Activated T-cell treated with anti-CD3 and anti-CD28 coated beads for 48 hours (primary cell): ENCODE measurements at regions not wholly inside any gene's neighbourhood (a gene's known extent, or its start where the extent isn't known, plus 50 kb on each side); places are given as distances from the start of the nearest gene placed in this dataset.

Experiments
- DNase-seq: peaks from one replicate; pipeline ENCODE4 v3.0.0-alpha.2; 2020; ENCODE audit warnings: low read depth

DNA sequence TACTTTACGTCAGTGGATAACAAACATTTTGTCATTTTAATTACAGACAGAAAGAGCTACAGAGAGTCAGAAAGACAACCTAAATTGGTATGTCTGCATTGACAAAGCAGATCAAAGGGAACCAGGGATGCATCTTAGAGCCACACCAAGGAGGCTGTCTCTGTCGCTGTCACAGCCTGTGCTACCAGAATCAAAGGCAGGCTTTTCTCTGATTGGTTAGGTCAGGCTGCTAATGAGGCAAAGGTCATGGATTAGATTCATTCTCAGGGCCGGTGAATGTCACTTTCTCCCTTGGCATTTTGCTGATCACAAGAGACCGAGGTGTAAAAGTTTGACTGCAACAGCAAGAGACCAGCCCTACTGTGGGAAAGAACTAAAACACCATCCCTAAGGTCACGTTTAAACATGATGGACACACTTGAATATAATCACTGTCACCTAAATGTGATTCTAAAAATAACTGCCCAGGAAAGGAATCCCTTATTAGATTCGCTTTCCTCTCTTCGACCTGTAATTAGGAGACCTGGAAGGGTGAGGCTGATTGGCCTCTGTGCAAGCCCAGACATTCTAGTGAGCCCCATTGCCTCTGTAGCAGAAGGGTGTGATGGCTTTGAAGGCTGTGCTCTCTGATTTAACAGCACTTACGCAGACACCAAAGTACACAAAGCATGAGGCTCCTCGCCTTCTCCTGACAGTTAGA, 314.4 kb upstream of the NBEA start:
- DNase-seq, result no peak

DNA sequence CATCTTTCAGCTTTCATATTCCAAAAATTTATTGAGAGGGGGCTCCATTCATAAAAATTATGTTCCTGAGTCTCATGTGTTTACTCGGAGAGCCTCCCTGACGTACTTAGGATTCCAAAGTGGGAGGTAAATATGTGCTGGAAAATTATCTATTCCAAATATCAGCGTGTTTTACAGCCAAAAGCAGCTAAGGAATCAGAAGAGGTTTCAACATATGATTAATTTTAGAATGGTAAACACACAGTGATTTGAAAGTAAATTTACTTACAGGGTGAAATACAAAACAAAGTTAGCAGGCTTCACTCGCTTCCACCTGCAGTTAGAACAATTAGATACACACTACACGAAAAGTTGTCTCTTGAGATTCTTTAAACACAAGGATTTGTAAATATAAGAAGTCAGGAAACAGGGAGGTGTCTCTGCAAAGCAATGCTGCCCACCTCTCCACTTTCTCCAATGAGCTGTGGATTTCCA, 313.8 kb upstream of the NBEA start:
- no peak for DNase-seq

DNA sequence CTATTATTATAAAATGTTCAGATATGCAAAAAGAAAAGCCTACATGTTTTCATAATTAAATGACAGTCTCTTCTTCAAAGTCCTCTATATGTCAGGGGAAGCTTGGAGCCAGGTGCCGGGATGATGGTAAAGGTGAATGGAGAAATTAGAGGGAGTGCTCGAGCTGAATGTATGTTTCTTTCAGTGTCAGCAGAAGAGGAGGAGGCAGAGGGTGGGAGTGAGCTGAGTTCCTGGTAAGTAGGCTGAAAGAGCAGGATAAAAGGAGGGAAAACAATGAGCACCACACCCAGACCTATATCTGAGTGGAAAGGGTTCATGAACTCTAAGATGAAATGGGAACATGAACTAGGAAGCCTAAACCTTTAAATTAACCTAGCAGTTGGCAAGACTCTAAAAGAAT, 307.6 kb upstream of the NBEA start:
- DNase-seq, result no peak

DNA sequence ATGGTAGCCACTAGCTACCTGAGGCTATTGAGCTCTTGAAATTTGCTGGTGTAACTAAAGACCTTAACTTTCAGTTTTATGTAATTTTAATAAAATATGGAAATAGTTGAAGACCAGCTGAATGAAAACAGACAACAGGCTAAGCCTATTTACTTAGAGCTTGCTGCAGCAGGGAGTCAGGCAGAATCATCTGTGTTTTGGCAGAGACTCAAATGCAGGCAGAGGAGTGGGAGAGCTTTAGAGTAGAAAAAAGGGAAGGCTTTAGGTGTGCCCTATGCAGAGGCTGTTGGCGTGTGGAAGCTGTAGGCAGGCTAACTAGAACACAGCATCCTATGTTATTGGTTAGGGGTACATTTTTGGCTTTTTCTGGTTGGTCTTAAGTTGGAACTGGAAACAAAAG, 304.9 kb upstream of the NBEA start:
- no peak for DNase-seq

DNA sequence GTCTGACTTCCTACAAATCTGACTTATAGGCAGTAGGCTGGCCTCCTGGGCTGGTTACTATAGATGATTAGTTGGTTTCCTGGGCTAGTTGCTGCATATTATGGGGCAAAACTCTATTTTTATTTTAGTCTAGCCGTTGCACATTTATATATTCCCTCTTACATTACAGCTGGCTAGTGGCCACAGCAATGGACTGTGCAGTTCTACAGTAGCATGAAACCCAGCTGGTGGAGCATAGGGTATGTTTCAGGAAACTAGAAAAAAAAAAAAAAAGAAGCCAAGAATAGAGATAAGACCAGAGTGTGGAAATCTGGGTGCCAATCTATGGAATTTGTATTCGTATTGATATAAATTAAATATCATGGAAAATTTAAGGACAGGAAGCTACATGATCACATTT, 304.4 kb upstream of the NBEA start:
- DNase-seq, result no peak

DNA sequence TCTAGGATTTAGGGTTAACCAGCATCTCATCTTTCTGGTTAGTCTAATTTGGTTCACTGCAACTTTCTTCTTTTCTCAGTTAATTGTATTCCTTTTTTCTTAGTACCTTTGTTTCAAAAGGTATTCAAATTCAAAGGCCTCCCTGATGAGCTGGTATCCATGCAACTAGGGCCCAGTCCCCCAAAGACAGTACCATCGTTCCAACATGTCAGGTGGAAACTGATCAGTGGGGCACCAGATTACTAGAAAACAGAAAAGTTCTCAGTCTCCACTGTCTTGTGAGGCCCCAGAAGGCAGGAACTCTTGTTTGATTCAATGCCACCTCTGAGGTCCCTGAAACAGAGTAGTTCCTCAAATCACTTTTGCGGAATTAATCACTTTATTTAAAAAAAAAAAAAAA, 303.2 kb upstream of the NBEA start:
- no peak for DNase-seq

DNA sequence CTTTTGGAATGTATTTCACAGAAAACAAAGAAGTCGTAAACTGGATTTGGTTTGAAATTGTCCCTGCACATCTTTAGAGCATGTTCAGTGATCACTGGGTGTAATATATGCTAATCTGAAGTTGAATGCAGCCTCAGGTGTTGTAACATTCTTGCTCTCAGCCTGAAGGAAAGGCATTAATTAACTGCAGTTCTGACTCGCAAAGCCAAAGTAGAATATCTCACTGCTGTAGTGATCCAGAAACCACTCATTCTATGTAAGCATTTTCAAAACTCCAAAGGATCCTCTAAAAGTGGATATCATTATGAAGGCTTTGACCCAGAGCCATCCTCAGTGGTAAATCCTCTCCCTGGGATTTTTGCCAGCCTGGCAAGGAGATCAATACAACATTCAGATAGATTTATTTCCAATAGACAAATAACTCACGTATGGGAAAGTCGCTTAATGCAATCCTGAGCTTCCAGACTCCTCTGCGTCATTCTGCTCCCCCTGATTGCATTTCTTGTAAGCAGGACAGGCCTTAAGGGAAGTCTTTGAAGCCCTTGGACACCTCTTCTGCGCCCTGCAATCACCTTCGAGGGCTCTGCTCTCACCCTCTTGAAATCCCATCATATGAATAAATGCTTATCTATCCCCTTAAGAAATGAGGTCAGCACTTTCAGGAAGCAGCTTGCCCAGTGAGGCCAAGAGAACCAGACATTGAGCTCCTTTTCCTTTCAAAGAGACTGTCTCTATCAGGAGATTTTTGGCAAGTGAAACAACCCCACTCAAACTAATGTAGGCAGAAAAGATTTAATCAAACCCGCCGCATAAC, 301.7 kb upstream of the NBEA start:
- no peak for DNase-seq

DNA sequence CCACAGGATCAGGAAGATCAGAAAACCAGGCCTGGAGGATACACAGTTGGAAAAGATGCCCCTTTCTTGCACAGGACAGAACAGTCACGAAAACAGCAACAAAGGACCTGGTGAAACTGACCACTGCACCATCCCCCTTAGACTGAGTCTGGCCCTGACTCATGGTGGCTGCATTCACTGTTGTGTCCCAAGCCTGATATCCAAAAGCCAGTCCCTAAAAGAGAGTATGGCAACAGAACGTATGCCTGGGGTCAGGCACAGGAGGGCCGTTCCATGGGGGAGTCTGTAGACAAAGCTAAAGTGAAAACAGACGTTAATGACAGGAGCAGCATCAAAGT, 301.1 kb upstream of the NBEA start:
- no peak for DNase-seq

DNA sequence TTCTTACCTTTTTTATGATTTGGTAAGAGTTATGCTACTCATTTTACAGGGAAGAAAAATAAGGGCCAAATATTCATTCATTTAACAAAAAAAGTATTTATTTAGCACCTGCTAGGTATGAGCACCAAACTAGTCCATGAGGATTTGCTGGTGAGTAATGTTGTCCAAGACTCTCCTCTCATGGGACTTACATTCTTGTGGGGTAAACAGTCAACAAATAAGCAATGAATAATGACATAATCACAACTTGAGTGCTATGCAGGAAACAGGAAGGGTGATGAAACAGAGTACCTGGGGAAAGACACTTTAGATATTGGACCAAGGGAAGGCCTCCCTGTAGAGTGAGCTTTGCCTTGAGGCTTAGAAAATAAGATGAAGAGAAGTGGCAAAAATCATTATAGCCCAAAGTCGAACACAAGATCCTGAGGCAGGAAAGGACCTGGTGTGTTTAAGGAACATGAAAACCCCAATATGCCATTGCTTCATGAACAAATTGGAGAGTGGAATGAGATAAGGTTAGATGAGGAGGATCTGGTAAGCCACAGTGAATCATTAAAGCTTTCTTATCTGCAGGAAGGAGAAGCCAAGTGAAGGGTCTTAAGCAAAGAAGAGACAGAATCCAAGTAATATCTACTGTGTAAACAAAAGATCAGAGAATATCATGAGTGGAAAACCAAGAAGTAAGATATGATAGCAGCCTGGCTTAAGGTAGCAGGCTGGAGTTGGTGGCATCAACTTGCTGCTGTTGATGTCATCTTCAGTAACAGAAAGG, 294.5 kb upstream of the NBEA start:
- DNase-seq, result no peak

DNA sequence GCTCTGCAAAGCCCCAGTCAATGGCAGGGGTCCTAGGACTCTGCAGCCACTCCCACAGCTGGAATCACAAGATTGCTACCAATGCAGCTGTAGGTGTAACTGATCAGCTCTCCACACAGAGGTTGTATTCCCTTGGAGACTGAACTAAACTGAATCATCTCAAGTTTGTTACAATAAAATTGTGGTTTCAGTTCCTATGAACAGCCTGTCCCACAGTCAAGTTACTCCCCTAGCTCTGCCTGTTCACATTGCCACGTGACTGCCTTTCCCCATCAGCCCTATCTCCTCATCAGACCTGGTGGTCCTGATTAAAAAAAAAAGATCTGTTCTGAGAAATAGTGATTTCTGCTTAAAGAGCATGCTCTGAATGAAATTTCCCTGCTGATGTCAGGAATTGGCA, 287.9 kb upstream of the NBEA start:
- no peak for DNase-seq

DNA sequence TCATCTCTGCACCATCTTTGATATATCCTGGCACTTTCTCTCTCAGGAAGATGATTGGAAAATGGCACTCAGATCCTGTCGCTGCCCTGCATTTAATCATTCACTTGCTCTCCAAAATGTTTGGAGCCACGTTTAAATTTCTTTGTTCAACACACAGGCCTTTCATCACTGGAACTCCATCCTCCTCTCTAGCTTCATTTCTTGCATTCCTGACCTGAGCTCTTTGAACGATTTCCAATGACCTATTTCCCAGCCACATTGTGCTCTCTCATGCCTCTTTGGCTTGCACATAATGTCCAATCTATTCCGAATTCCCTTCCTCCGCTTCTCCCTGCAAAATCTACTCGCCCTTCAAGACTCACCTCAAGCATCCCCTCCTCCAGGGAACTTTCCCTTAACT, 287.4 kb upstream of the NBEA start:
- no peak for DNase-seq

DNA sequence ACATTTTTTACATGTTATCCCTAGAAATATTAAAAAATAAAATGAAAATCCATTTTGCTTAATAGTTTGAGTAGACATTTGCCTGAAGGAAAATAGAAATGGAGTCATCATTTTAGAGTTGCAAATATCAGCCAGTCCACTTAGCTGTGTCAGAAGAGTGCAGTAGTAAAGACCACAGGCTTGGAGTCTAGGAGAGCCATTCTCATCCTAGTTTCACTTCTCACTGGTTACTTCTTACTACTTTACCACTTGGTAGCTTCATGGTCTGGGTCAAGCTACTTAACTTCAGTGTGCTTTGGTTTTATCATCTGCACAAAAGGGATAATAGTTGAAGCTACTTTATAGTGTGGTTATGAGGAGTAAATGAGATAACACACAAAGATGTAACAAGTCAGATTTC, 286.5 kb upstream of the NBEA start:
- no peak for DNase-seq

DNA sequence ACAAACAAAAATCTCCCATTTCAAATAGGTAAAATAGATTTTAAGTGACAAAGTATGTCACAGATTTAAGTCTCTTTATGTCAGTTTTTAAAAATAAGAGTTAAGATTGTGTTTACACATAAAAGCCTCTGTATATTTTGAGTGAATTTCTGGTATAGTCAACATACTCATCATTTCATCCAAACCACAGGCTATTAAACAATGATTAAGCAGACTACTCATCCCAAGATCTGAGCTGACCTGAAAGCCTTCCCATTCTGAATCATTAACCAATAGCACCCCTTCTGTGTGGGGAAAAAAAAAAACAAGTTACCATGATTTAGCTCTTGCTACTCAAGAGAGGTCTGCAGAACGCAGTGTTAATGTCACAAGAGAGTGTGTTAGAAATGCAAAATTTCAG, 284.4 kb upstream of the NBEA start:
- DNase-seq, result no peak

DNA sequence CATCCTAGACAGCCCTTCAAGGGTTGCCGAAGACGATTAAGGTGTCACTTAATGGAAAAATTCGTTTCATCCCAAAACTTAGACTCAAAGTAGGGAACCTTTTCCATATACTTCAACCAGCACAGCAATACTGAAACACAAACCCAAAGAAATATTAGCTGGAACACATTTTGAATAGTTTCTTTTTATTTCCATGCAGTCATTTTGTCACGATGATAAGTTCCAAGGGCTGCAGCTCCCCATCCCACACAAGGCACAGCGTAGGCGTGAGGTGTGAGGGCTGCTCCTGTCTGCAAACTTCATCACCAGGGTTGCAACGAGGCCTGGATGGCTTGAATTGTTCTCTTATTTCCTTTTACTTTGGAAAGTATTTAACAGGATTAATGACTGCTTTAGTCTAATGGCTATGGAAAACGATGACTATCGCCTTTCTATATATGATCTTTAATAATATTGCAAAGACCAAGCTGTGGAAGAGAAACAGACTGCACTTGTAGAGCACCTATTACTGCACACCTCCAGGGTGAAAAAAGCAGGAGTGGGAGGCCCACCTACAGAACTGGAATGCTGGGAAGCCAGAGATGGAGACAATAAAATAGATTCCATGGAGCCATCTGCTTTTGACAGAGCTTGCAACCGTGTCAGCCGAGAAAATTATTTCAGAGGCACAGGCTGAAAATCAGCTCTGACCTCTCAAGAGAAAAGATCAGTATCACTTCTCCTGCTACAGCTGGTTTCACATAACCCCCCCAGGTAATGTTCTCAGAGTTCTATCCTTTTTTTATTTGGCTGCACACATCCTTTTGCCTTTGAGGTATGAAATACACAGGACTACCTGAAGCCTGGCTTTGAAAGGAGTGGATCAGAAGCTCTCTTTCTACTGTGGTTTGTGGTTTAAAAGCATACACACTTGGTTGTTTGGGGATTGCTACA, 274.5 kb upstream of the NBEA start:
- DNase-seq, result no peak

DNA sequence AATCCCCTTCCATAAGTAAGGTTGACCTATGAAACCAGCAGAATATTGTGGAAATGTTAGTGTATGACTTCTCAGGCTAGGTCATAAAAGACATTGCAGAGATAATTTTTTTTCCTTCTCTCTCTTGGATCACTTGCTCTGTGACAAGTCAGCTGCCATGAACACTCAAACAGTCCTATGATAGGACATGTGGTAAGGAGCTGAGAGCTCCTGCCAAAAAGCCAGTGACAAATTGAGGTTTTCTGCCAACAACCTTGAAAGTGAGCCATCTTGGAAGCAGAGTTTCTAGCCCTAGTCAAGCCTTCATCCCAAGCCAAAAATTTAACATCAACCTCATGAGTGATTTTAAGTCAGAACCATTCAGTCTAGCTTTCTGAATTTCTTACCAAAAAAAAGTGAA, 270.9 kb upstream of the NBEA start:
- DNase-seq, result no peak

DNA sequence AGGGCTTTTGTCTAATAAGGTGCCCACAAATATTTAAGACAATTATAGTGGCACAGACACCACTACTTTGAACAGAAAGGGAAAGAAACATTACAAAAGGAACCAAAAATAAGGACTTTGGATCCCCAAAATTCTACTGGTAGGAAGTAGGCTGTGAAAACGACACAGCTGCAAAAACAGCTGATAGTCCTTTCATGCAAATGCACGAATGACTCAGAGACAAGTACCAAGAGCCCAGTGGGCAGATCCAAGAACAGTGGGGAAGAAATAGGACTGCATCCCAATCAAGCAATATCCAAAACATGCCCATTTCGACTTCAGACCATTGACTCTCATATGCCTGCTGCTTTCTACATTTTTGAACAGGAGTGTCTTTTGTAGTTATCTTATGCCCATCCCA, 269.4 kb upstream of the NBEA start:
- no peak for DNase-seq

DNA sequence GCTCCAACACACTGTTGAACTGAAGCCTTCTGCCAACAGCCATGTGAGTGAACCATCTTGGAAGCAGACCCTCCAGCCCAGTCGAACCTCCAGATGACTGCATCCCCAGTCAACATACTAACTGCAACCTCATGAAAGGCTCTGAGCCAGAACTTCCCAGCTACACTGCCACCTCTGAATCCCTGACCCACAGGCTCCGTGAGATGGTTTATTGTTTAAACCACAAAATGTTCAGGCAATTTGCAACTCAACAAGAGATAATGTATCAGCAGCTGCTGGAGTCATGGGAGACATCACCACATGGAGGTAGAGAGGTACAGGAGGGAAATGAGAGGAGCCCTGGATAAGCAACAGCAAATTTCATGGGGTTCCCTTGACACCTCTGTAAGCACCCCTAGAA, 266.4 kb upstream of the NBEA start:
- no peak for DNase-seq

DNA sequence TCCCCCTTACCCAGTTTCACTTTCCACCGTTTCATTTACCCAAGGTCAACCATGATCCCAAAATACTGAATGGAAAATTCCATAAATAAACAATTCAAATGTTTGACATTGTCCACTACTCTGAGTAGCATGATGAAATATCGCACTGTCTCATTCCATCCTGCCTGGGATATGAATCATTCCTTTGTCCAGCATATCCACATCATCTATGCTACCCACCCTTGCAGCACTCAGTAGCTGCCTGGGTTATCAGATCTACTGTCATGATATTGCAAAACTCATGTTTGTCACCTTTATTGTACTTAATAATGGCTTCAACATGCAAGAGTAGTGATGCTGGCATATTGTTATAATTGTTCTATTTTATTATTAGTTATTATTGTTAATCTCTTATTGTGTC, 263.9 kb upstream of the NBEA start:
- no peak for DNase-seq

DNA sequence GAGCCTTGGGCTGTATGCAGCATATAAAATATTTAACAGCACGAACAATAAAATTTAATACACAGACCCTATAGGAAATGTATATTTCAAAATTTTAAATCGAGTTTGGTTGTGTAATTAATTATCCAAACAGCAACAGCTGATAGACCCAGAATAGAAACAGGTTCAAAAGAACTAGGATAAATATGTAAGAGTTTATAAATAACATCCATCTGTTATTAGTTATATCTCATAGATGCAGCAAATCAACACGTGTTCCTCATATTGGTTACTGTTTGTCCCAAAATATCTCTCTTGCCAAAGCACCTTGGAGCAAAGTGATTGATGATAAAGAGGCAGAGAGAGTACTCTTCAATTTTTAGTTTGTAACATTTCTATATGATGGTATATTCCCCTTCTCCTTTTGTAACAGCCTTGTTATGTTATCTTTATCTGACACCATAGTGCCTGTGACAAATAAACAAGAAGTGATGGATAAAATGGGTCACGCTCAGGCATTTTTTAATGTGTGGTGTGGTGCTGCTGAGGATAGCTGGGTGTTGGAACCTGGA, 260.6 kb upstream of the NBEA start:
- no peak for DNase-seq

DNA sequence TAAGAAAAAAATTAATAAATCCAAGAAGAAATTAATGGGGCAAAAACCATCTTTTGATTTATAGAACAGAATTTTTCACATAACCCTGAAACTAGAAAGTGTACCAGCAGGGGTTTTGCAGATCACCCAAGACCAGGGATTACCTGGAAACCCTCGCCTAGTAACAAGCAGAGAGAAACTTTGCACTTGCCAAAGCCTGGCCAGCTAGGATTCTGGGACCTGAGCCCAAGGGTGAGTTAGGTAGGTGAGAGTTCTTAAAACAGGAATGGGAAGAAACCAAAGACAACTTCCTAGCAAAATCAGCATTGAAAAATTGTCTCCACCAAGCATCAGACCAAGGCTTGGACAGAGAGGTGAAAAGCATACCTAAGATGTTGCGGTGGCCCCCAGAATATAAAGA, 247.0 kb upstream of the NBEA start:
- no peak for DNase-seq

DNA sequence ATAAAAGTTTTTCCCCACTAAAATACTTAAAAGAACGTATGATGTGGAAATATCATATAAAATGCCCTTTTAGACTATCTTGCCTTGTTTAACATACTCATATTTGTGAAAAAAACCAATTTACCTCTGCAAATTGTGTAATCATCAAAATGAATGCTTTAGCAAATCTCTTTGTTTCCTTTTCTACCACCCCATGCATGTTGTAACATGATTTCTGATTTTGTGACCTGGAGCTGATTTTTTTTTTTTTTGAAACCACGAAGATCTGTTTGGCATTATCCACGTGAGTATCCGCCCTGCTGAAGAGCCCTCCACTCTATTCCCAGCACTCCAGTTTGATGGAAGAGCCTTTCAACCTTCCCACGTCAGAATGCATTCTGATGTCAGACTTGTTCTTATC, 245.8 kb upstream of the NBEA start:
- no peak for DNase-seq

DNA sequence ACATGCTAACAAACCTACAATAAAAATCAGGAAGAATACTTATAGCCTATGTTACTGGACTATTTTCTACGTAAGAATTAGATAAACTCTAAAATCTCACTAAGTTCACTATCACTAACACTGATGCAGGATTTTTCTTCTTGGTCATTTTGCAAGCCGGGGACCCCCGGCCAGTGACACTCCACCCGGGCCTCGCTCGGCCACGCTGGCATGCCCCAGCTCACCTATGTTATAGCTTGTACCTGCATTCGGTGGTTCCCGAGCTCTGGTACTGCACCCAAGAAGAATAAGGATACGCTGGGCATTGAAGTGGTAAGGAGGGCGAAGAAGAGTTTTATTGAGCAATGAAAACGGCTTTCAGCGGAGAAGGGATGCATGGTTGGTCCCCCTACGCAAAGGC, 245.3 kb upstream of the NBEA start:
- DNase-seq, result no peak
